ENCODE measurements at regions not wholly inside any gene's neighbourhood (a gene's known extent, or its start where the extent isn't known, plus 50 kb on each side); places are given as distances from the start of the nearest gene placed in this dataset.

DNA sequence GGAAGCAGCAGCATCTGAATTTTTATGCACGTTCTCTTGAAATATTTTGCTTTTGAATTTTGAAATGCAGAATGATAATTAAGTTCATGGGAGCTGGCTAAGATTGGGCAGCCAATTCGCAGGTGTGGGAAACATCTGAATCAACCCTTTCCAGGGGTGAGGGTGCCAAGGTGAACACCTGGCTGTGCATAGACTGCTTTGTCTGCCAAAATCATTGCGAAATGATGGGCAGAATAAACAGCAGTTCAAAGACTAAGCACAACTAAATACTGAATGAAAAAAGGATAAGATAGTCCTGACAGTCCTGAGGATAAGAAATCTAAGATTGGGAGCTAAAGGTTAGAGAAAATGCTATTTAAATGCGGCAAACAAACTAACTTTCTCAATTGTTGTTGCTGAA lies 813.3 kb upstream of the RAG2 start:
- TF ChIP-seq POLR2A (IDR thresholded peaks at IDR 0.05; ENCODE audit: low read depth, low read length), result no peak
- TF ChIP-seq ATF3 (IDR thresholded peaks at IDR 0.05; ENCODE audit: borderline replicate concordance, extremely low read depth, low read depth, low read length), result no peak
- no peak for TF ChIP-seq TAF1 (IDR thresholded peaks at IDR 0.05; ENCODE audit: borderline replicate concordance, low read depth, low read length)
- no peak for TF ChIP-seq NR2C1 (IDR thresholded peaks at IDR 0.05)
- no peak for TF ChIP-seq POU2F2 (IDR thresholded peaks at IDR 0.05; ENCODE audit: borderline replicate concordance, low read depth, low read length)
- TF ChIP-seq JUND (IDR thresholded peaks at IDR 0.05; ENCODE audit: low read depth, low read length), result no peak
- TF ChIP-seq ZZZ3 (IDR thresholded peaks at IDR 0.05; ENCODE audit: control insufficient read depth, insufficient read length, low read depth), result no peak
- no peak for TF ChIP-seq GATAD2B (conservative IDR thresholded peaks at IDR 0.05; ENCODE audit: low read depth)
- no peak for TF ChIP-seq NFYA (IDR thresholded peaks at IDR 0.05; ENCODE audit: borderline replicate concordance, low read depth, low read length)
- no peak for TF ChIP-seq EED (IDR thresholded peaks at IDR 0.05; ENCODE audit: low read depth)
- no peak for TF ChIP-seq FOS (IDR thresholded peaks at IDR 0.05; ENCODE audit: borderline replicate concordance, extremely low read depth, insufficient read length)
- TF ChIP-seq, protein P1, sequence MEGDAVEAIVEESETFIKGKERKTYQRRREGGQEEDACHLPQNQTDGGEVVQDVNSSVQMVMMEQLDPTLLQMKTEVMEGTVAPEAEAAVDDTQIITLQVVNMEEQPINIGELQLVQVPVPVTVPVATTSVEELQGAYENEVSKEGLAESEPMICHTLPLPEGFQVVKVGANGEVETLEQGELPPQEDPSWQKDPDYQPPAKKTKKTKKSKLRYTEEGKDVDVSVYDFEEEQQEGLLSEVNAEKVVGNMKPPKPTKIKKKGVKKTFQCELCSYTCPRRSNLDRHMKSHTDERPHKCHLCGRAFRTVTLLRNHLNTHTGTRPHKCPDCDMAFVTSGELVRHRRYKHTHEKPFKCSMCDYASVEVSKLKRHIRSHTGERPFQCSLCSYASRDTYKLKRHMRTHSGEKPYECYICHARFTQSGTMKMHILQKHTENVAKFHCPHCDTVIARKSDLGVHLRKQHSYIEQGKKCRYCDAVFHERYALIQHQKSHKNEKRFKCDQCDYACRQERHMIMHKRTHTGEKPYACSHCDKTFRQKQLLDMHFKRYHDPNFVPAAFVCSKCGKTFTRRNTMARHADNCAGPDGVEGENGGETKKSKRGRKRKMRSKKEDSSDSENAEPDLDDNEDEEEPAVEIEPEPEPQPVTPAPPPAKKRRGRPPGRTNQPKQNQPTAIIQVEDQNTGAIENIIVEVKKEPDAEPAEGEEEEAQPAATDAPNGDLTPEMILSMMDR (IDR thresholded peaks at IDR 0.05 in 2 of 3, conservative IDR thresholded peaks at IDR 0.05 in 1 of 3; ENCODE audit: control insufficient read depth in 2 of 3, extremely low read depth in 1 of 3, insufficient read depth in 1 of 3, low read depth in 3 of 3, low read length in 3 of 3), result no peak

Measured in GM12878 (cell line).